ENCODE measurements at regions not wholly inside any gene's neighbourhood (a gene's known extent, or its start where the extent isn't known, plus 50 kb on each side); places are given as distances from the start of the nearest gene placed in this dataset.

GRCh38 chr20:22489626-22490286 lies 94.6 kb downstream of the FOXA2 start:
- Histone ChIP-seq H3K4me3 (ENCODE audit: low read depth, low read length) (no peak overlapping the region), H3K27me3 (ENCODE audit: control insufficient read depth, insufficient read depth, low read length) (no peaks in the 10 kb centered on the region), H3K36me3 (ENCODE audit: control insufficient read depth, insufficient read depth, low read length) (no peaks in the 10 kb centered on the region)
- TF ChIP-seq CTCF (IDR thresholded peaks at IDR 0.05; ENCODE audit: insufficient read depth, low read length, poor library complexity, severe bottlenecking) = no peak
- DNase-seq (ENCODE audit: low read depth) = no peak

DNA sequence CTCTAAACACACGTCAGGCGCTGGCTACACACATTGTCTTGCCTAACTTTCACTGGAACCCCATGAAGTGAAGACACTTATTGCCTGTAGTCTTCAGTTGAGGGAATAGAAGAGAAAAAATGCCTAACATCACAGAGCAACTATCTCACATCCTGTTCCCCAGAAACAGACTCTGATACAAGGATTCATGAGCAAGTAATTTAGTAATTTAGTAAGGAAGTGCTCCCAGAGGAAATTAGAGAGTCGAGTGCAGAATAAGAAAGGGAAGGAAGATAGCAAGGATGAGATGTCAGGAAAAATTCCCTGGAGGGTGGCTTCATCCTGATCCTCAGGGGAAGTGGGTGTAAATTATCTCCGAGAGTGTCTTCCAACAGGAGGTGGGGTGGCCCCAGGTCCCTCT lies 104.0 kb downstream of the FOXA2 start:
- no peak overlapping the region for H3K4me3 ChIP-seq (ENCODE audit: low read depth, low read length)
- H3K27me3 ChIP-seq (ENCODE audit: control insufficient read depth, insufficient read depth, low read length) = no peaks in the 10 kb centered on the region
- no peak for DNase-seq (ENCODE audit: low read depth)
- no peaks in the 10 kb centered on the region for H3K36me3 ChIP-seq (ENCODE audit: control insufficient read depth, insufficient read depth, low read length)
- no peak for TF ChIP-seq CTCF (IDR thresholded peaks at IDR 0.05; ENCODE audit: insufficient read depth, low read length, poor library complexity, severe bottlenecking)

- H3K36me3 ChIP-seq (ENCODE audit: control insufficient read depth, insufficient read depth, low read length) = no peaks in the 10 kb centered on the region
- TF ChIP-seq CTCF (IDR thresholded peaks at IDR 0.05; ENCODE audit: insufficient read depth, low read length, poor library complexity, severe bottlenecking) = no peak
- H3K4me3 ChIP-seq (ENCODE audit: low read depth, low read length) = no peak overlapping the region
- no peak for DNase-seq (ENCODE audit: low read depth)
- no peaks in the 10 kb centered on the region for H3K27me3 ChIP-seq (ENCODE audit: control insufficient read depth, insufficient read depth, low read length)
Observed at GRCh38 chr20:22475662-22476061, 108.7 kb downstream of the FOXA2 start.

DNA sequence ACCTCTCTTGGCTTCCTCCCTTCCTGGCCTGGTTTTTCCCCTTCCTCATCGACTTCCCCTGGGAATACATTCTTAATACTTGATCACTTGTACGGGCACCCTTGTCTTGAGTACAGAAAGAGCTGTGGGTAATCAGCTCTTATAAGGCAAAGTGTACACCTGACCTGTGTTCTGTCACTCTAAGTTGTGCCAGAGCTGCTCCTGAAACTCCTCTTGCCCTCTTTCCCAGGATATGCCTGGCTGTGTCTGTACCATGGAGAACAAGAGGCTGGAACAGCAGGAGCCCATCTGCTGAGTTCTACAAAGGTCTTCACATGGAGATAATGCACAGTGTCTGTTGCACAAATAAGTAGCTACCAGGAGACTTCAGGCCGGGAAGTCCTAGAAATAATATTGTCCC lies 110.1 kb downstream of the FOXA2 start:
- Histone ChIP-seq H3K4me3 (ENCODE audit: low read depth, low read length) (no peak overlapping the region), H3K36me3 (ENCODE audit: control insufficient read depth, insufficient read depth, low read length) (no peaks in the 10 kb centered on the region), H3K27me3 (ENCODE audit: control insufficient read depth, insufficient read depth, low read length) (no peaks in the 10 kb centered on the region)
- no peak for TF ChIP-seq CTCF (IDR thresholded peaks at IDR 0.05; ENCODE audit: insufficient read depth, low read length, poor library complexity, severe bottlenecking)
- no peak for DNase-seq (ENCODE audit: low read depth)

DNA sequence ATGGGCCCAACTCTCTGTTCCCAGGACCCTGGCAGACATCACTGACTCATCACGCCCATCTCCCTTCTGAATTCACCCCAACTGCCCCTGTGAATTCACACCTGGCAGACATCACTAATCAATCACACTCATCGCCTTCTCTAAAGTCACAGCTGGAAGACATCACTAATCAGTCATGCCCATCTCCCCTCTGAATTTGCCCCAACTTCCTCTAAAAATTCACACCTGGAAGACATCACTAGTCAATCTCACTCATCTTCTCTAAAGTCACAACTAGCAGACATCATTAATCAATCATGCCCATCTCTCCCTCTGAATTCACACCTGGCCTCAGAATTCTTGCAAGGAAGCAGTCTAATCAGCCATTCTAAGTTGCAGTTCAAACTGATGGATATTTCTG lies 111.1 kb downstream of the FOXA2 start:
- no peak for DNase-seq (ENCODE audit: low read depth)
- Histone ChIP-seq H3K36me3 (ENCODE audit: control insufficient read depth, insufficient read depth, low read length) (no peaks in the 10 kb centered on the region), H3K4me3 (ENCODE audit: low read depth, low read length) (no peak overlapping the region), H3K27me3 (ENCODE audit: control insufficient read depth, insufficient read depth, low read length) (no peaks in the 10 kb centered on the region)
- no peak for TF ChIP-seq CTCF (IDR thresholded peaks at IDR 0.05; ENCODE audit: insufficient read depth, low read length, poor library complexity, severe bottlenecking)

GRCh38 chr20:22472447-22473100 lies 111.8 kb downstream of the FOXA2 start:
- no peaks in the 10 kb centered on the region for H3K27me3 ChIP-seq (ENCODE audit: control insufficient read depth, insufficient read depth, low read length)
- no peak for TF ChIP-seq CTCF (IDR thresholded peaks at IDR 0.05; ENCODE audit: insufficient read depth, low read length, poor library complexity, severe bottlenecking)
- DNase-seq (ENCODE audit: low read depth) = no peak
- no peaks in the 10 kb centered on the region for H3K36me3 ChIP-seq (ENCODE audit: control insufficient read depth, insufficient read depth, low read length)
- no peak overlapping the region for H3K4me3 ChIP-seq (ENCODE audit: low read depth, low read length)

All from kidney epithelial cell (primary cell).